Upper lobe of right lung (tissue), 1 donor: ENCODE measurements at regions not wholly inside any gene's neighbourhood (a gene's known extent, or its start where the extent isn't known, plus 50 kb on each side); places are given as distances from the start of the nearest gene placed in this dataset.

ENCODE experiments used
- ATAC-seq: fragments of 200-7000 bp; cut with Tn5 transposase; one replicate; pipeline ENCODE4 v1.9.1; 2020; ENCODE audit warnings: mild to moderate bottlenecking, moderate library complexity
- DNase-seq: peaks from one replicate; pipeline ENCODE4 v3.0.0-alpha.2; 2020
- H3K27ac ChIP-seq: fragments of 200-600 bp; one replicate; pipeline ENCODE4 v1.8.0; 2022
- H3K27me3 ChIP-seq: fragments of 200-600 bp; one replicate; pipeline ENCODE4 v1.8.0; 2022; ENCODE audit warnings: mild to moderate bottlenecking
- H3K36me3 ChIP-seq: fragments of 200-600 bp; one replicate; pipeline ENCODE4 v1.8.0; 2022
- H3K4me1 ChIP-seq: fragments of 200-600 bp; one replicate; pipeline ENCODE4 v1.8.0; 2022
- H3K4me3 ChIP-seq: fragments of 200-600 bp; one replicate; pipeline ENCODE4 v1.8.0; 2022; ENCODE audit warnings: mild to moderate bottlenecking
- H3K9me3 ChIP-seq: fragments of 200-600 bp; one replicate; pipeline ENCODE4 v1.8.0; 2022
- intact Hi-C: fragments of 100-400 bp; cut with DNase I; formaldehyde crosslinking; loops from one replicate; pipeline ENCODE4 v1.11.0; 2022
- TF ChIP-seq, protein P1 (sequence below): fragments of 200-600 bp; IDR thresholded peaks from one replicate; pipeline ENCODE4 v1.8.0; 2022; ENCODE audit warnings: antibody characterized with exemption
- donor health status: DM: no; HTN: yes; CAD: no; lungs with severe emphysema.

DNA sequence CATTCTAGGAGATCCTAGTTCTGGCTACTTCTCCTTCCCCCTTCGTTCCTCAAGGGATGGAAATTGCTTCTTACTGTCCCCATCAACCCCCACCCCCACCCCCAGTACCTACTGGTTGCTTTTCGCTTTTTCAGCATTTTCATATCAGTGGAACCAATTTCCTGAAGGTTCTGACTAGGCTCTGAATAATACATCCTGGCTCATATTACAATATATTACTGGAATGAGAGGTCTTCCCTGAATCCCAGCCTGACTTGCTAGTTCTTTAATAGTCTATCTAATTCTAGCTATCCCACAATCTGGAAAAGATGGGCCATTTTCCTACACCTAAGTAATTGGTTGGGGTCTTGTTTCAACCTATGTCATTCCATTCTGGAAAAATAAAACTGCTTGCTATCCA, 207.4 kb downstream of the COG6 start:
- Histone ChIP-seq H3K4me3 (no peak overlapping the region), H3K36me3 (no peaks in the 10 kb centered on the region), H3K4me1 (no peaks in the 10 kb centered on the region), H3K27ac (no peak overlapping the region), H3K9me3 (no peaks in the 10 kb centered on the region), H3K27me3 (no peaks in the 10 kb centered on the region)
- intact Hi-C loops = no loop called here
- DNase-seq (no peak), ATAC-seq (no peak)
- TF ChIP-seq, protein P1, sequence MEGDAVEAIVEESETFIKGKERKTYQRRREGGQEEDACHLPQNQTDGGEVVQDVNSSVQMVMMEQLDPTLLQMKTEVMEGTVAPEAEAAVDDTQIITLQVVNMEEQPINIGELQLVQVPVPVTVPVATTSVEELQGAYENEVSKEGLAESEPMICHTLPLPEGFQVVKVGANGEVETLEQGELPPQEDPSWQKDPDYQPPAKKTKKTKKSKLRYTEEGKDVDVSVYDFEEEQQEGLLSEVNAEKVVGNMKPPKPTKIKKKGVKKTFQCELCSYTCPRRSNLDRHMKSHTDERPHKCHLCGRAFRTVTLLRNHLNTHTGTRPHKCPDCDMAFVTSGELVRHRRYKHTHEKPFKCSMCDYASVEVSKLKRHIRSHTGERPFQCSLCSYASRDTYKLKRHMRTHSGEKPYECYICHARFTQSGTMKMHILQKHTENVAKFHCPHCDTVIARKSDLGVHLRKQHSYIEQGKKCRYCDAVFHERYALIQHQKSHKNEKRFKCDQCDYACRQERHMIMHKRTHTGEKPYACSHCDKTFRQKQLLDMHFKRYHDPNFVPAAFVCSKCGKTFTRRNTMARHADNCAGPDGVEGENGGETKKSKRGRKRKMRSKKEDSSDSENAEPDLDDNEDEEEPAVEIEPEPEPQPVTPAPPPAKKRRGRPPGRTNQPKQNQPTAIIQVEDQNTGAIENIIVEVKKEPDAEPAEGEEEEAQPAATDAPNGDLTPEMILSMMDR = no peak

DNA sequence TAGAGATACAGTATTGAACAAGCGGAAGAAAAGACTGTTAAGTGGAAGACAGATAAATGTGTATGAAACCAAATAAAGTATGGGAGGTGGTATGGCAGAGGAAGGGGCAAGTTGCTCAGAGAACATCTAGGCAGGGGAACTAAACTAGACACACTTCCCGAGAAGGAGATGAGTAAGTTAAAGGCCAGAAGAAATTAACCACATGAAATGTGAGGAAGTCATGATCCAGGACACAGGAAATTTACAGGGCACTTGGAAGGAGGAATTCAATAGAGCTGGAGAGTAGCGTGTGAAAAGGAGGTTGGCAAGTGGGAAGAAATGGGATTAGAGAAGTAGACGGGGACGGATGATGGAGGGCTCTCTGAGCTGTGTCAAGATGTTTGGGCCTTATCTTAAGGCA, 208.8 kb downstream of the COG6 start:
- no peak for DNase-seq

DNA sequence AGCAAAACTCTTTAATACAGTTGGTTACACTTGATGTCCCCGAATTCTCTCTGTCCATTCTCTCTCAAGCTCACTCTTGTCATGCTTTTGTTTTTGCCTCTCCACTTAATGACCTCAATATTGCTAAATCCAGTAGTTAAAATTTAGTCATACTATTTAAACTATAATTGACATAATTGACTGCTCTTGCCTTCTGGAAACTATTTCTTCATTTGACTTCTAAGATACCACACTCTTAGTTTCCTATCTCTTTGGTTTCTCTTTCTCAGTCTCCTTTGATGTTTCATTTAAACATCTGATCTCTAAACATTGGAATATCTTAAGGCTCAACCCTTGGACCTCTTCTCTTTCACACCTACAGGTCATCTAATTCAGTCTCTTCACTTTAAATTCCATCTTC, 211.3 kb downstream of the COG6 start:
- H3K36me3 ChIP-seq = no peaks in the 10 kb centered on the region
- no peaks in the 10 kb centered on the region for H3K27me3 ChIP-seq
- no peak overlapping the region for H3K4me3 ChIP-seq
- intact Hi-C loops = no loop called here
- no peak for DNase-seq
- H3K27ac ChIP-seq = no peak overlapping the region
- TF ChIP-seq, protein P1 = no peak
- no peaks in the 10 kb centered on the region for H3K9me3 ChIP-seq
- H3K4me1 ChIP-seq = no peaks in the 10 kb centered on the region
- no peak for ATAC-seq

More for the DNA sequence above, 208.8 kb downstream of the COG6 start:
- H3K9me3 ChIP-seq = no peaks in the 10 kb centered on the region
- ATAC-seq = no peak
- intact Hi-C loops = no loop called here
- H3K27me3 ChIP-seq = no peaks in the 10 kb centered on the region
- TF ChIP-seq, protein P1 = no peak
- H3K27ac ChIP-seq = no peak overlapping the region
- no peak overlapping the region for H3K4me3 ChIP-seq
- H3K36me3 ChIP-seq = no peaks in the 10 kb centered on the region
- no peaks in the 10 kb centered on the region for H3K4me1 ChIP-seq

DNA sequence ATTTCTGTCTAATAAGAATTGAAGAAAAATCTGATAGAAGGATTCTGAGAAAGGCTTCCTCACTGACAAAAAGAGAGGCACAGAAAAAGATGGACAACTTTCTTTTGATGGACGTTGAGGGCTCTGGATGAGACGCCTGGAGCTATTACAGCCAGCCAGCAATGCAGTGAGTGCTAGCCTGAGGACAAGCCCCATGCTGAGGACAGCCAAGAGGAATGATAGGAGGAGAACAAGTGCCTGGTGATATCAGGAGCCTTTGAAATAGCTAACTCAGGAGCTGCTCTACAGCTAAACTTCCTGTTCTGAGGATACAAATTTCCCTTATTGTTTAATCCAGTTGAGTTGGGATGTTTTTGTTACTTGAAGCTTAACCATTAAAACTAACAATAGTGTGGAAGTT, 212.3 kb downstream of the COG6 start:
- DNase-seq = no peak

DNA sequence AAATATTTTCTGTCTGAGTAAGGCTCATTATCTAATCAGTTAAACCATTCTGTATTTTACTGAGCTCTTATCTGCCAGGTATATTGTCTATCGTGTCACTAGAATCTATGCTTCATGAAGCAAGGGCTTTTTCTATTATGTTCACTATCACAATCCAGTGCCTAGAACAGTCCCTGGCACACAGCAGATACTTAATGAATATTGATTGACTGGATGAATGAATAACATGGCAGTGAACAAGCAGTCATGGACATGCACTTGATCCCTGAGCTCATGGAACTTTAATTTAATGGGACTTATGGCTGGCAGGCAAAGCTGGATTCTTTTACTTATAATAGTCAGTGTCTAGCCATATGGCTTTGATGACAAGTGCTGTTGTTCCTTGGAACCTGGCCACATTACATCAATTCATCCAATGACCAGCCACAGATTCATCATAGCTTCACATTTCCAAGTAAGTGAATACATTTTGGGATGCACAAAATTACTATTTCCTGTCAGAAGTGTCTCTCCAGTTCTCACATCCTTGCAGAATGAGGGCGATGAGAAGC, 214.8 kb downstream of the COG6 start:
- H3K9me3 ChIP-seq = no peaks in the 10 kb centered on the region
- intact Hi-C loops = no loop called here
- DNase-seq (no peak), ATAC-seq (no peak)
- no peaks in the 10 kb centered on the region for H3K36me3 ChIP-seq
- H3K27ac ChIP-seq = no peak overlapping the region
- TF ChIP-seq, protein P1 = no peak
- peaks cover 2% of the 10 kb centered on the region for H3K4me1 ChIP-seq
- H3K27me3 ChIP-seq = no peaks in the 10 kb centered on the region
- H3K4me3 ChIP-seq = no peak overlapping the region

More for the DNA sequence above, 212.3 kb downstream of the COG6 start:
- Histone ChIP-seq H3K9me3 (no peaks in the 10 kb centered on the region), H3K4me1 (no peaks in the 10 kb centered on the region), H3K27ac (no peak overlapping the region), H3K36me3 (no peaks in the 10 kb centered on the region), H3K4me3 (no peak overlapping the region), H3K27me3 (no peaks in the 10 kb centered on the region)
- TF ChIP-seq, protein P1 = no peak
- intact Hi-C loops = no loop called here
- ATAC-seq = no peak
